ENCODE measurements at regions not wholly inside any gene's neighbourhood (a gene's known extent, or its start where the extent isn't known, plus 50 kb on each side); places are given as distances from the start of the nearest gene placed in this dataset.

DNA sequence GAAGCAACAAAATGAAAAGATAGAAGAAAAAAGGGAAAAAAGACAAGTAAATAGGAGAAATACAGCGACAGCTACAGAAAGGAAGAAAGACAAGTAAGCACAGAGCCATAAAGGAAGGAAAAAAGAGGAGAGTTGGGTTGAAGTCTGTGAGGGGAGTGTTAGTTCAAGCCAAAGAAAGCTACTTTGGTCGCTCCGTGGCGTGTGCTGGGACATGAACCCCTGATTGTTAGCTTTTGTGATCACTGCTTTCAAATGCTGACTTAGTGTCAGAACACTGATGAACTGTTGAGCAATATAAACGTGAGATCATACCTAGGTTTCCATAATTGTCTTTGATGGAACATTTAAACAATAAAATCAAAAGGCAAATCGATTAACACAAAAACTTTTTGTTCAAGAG lies 370.1 kb downstream of the TMEM161B start (continued):
- TF ChIP-seq, protein P1, sequence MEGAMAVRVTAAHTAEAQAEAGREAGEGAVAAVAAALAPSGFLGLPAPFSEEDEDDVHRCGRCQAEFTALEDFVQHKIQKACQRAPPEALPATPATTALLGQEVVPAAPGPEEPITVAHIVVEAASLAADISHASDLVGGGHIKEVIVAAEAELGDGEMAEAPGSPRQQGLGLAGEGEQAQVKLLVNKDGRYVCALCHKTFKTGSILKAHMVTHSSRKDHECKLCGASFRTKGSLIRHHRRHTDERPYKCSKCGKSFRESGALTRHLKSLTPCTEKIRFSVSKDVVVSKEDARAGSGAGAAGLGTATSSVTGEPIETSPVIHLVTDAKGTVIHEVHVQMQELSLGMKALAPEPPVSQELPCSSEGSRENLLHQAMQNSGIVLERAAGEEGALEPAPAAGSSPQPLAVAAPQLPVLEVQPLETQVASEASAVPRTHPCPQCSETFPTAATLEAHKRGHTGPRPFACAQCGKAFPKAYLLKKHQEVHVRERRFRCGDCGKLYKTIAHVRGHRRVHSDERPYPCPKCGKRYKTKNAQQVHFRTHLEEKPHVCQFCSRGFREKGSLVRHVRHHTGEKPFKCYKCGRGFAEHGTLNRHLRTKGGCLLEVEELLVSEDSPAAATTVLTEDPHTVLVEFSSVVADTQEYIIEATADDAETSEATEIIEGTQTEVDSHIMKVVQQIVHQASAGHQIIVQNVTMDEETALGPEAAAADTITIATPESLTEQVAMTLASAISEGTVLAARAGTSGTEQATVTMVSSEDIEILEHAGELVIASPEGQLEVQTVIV (IDR thresholded peaks at IDR 0.05; ENCODE audit: borderline replicate concordance, partially characterized antibody), result no peak
- TF ChIP-seq CBFB (IDR thresholded peaks at IDR 0.05; ENCODE audit: low read depth), result no peak
- TF ChIP-seq YY1 (IDR thresholded peaks at IDR 0.05; ENCODE audit: low read depth, low read length), result no peak
- no peak for TF ChIP-seq DPF2 (IDR thresholded peaks at IDR 0.05)
- TF ChIP-seq NFXL1 (IDR thresholded peaks at IDR 0.05; ENCODE audit: borderline replicate concordance), result no peak
- TF ChIP-seq, protein P2, sequence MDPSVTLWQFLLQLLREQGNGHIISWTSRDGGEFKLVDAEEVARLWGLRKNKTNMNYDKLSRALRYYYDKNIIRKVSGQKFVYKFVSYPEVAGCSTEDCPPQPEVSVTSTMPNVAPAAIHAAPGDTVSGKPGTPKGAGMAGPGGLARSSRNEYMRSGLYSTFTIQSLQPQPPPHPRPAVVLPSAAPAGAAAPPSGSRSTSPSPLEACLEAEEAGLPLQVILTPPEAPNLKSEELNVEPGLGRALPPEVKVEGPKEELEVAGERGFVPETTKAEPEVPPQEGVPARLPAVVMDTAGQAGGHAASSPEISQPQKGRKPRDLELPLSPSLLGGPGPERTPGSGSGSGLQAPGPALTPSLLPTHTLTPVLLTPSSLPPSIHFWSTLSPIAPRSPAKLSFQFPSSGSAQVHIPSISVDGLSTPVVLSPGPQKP (IDR thresholded peaks at IDR 0.05; ENCODE audit: low read depth, low read length), result no peak
- no peak for TF ChIP-seq RUNX3 (IDR thresholded peaks at IDR 0.05; ENCODE audit: low read length)
- no peak for TF ChIP-seq BHLHE40 (IDR thresholded peaks at IDR 0.05; ENCODE audit: borderline replicate concordance in 1 of 2, low read depth in 2 of 2, low read length in 1 of 2)
- no peak for TF ChIP-seq KDM1A (IDR thresholded peaks at IDR 0.05; ENCODE audit: borderline replicate concordance)

DNA sequence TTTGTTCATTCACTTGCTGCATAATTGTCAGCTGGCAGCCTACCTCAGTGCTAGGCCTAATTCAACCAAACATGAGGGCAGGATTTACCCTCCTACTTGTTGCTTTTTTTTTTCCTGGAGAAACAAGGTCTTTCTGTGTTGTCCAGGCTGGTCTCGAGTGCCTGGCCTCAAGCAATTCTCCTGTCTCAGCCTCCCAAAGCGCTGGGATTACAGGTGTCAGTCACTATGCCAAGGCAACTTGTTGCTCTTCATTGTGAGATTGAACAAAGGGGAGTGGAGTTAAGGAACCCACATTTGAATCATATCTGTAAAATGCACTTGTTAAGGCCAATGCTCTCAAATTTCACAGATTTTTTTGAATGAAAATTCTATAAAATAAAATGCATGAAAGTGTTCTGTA lies 380.5 kb downstream of the TMEM161B start:
- ChIA-PET RAD21 (ENCODE audit: unreplicated experiment) (no interaction called here), SMC1A (ENCODE audit: uncharacterized antibody, unreplicated experiment) (no interaction called here), POLR2A (no interaction called here), CTCF (interaction anchor here (0.7 kb wide), 1 partner anchor 197 kb away, joined by 3 read pairs; no protein-coding TSS in a partner anchor)
- no peaks in the 10 kb centered on the region for H3K27me3 ChIP-seq (replicated peaks in 1 of 2; ENCODE audit: control insufficient read depth in 2 of 2, insufficient read depth in 2 of 2, low read length in 1 of 2)
- no peak for ATAC-seq
- H3K9ac ChIP-seq (ENCODE audit: control insufficient read depth, insufficient read depth, low read length), result no peak overlapping the region
- in situ Hi-C loops (cut with MboI) (no loop called here), intact Hi-C loops (cut with micrococcal nuclease; ENCODE audit: unreplicated experiment) (no loop called here)
- BruUV-seq (replicated peaks), result no TSS peak
- H2AFZ ChIP-seq (ENCODE audit: control insufficient read depth, low read depth, low read length), result no peak overlapping the region
- H3K9me3 ChIP-seq (replicated peaks; ENCODE audit: control insufficient read depth, insufficient read depth, low read length), result no peaks in the 10 kb centered on the region
- 0% methylated on average over 2 of the region's 2 CpGs for WGBS (ENCODE audit: insufficient coverage, insufficient replicate concordance, low lambda C conversion rate, missing lambda C conversion rate)
- no peak overlapping the region for H3K27ac ChIP-seq (ENCODE audit: control insufficient read depth, insufficient read depth)
- FAIRE-seq, result no peak
- no peaks in the 10 kb centered on the region for H3K79me2 ChIP-seq (ENCODE audit: control insufficient read depth, insufficient read depth, low read length)
- no peaks in the 10 kb centered on the region for H3K4me1 ChIP-seq (ENCODE audit: control insufficient read depth, insufficient read depth, low read length)
- H3K4me2 ChIP-seq (ENCODE audit: control insufficient read depth, insufficient read depth), result no peak overlapping the region
- no peak overlapping the region for H3K4me3 ChIP-seq
- no peaks in the 10 kb centered on the region for H3K36me3 ChIP-seq (ENCODE audit: control insufficient read depth in 2 of 2, insufficient read depth in 2 of 2, low read length in 1 of 2)
- H4K20me1 ChIP-seq (ENCODE audit: control insufficient read depth, insufficient read depth), result no peaks in the 10 kb centered on the region
- no peak for DNase-seq (ENCODE audit: low read depth, low spot score)
- TF ChIP-seq, protein P2 (IDR thresholded peaks at IDR 0.05; ENCODE audit: low read depth, low read length), result no peak
- TF ChIP-seq, protein P3, sequence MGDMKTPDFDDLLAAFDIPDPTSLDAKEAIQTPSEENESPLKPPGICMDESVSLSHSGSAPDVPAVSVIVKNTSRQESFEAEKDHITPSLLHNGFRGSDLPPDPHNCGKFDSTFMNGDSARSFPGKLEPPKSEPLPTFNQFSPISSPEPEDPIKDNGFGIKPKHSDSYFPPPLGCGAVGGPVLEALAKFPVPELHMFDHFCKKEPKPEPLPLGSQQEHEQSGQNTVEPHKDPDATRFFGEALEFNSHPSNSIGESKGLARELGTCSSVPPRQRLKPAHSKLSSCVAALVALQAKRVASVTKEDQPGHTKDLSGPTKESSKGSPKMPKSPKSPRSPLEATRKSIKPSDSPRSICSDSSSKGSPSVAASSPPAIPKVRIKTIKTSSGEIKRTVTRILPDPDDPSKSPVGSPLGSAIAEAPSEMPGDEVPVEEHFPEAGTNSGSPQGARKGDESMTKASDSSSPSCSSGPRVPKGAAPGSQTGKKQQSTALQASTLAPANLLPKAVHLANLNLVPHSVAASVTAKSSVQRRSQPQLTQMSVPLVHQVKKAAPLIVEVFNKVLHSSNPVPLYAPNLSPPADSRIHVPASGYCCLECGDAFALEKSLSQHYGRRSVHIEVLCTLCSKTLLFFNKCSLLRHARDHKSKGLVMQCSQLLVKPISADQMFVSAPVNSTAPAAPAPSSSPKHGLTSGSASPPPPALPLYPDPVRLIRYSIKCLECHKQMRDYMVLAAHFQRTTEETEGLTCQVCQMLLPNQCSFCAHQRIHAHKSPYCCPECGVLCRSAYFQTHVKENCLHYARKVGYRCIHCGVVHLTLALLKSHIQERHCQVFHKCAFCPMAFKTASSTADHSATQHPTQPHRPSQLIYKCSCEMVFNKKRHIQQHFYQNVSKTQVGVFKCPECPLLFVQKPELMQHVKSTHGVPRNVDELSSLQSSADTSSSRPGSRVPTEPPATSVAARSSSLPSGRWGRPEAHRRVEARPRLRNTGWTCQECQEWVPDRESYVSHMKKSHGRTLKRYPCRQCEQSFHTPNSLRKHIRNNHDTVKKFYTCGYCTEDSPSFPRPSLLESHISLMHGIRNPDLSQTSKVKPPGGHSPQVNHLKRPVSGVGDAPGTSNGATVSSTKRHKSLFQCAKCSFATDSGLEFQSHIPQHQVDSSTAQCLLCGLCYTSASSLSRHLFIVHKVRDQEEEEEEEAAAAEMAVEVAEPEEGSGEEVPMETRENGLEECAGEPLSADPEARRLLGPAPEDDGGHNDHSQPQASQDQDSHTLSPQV (IDR thresholded peaks at IDR 0.05), result no peak
- no peak for TF ChIP-seq HDAC6 (IDR thresholded peaks at IDR 0.05; ENCODE audit: unreplicated experiment)
- no peak for TF ChIP-seq SPI1 (IDR thresholded peaks at IDR 0.05; ENCODE audit: borderline replicate concordance, insufficient read depth, low read depth, low read length)
- TF ChIP-seq SMARCA5 (IDR thresholded peaks at IDR 0.05), result no peak
- TF ChIP-seq CBFB (IDR thresholded peaks at IDR 0.05; ENCODE audit: low read depth), result no peak
- TF ChIP-seq ZZZ3 (IDR thresholded peaks at IDR 0.05; ENCODE audit: control insufficient read depth, insufficient read length, low read depth), result no peak
- TF ChIP-seq FOXM1 (IDR thresholded peaks at IDR 0.05; ENCODE audit: low read depth, low read length), result no peak

Data from GM12878 (cell line).